Chondrocyte (in vitro differentiated cells): ENCODE measurements at regions not wholly inside any gene's neighbourhood (a gene's known extent, or its start where the extent isn't known, plus 50 kb on each side); places are given as distances from the start of the nearest gene placed in this dataset.
A peak's percentile ranks its signal among the peaks of the same experiment; 100 is the strongest.
"Not testable (repeated sequence)": the region's sequence is repeated elsewhere in the genome, so short reads cannot be mapped to it uniquely, and the experiment has no call there.

ENCODE experiments used
- DNase-seq: peaks from one replicate; pipeline ENCODE4 v3.0.0; 2021; ENCODE audit warnings: mixed read lengths, low spot score
- H3K27ac Mint-ChIP-seq: one replicate; pipeline ENCODE4 v1.8.0; 2021; ENCODE audit warnings: mild to moderate bottlenecking, moderate library complexity, mixed read lengths; ENCODE audit not compliant: unreplicated experiment
- H3K27me3 Mint-ChIP-seq: 2 replicates; pipeline ENCODE4 v1.8.0; 2021; ENCODE audit warnings: low read depth, mixed read lengths
- H3K36me3 Mint-ChIP-seq: 2 replicates; pipeline ENCODE4 v1.8.0; 2021; ENCODE audit warnings: low read depth, mixed read lengths
- H3K4me1 Mint-ChIP-seq: 2 replicates; pipeline ENCODE4 v1.8.0; 2021; ENCODE audit warnings: low read depth, mild to moderate bottlenecking, mixed read lengths
- H3K4me3 Mint-ChIP-seq: one replicate; pipeline ENCODE4 v1.8.0; 2021; ENCODE audit warnings: mild to moderate bottlenecking, moderate library complexity, mixed read lengths; ENCODE audit not compliant: unreplicated experiment
- H3K9me3 Mint-ChIP-seq: 2 replicates; pipeline ENCODE4 v1.8.0; 2021; ENCODE audit warnings: low read depth, mixed read lengths
- CTCF ChIP-seq: fragments of 200-600 bp; sonication (generic); IDR thresholded peaks from 2 replicates; pipeline ENCODE4 v1.5.0; 2021; ENCODE audit warnings: antibody characterized with exemption, mild to moderate bottlenecking, moderate library complexity

DNA sequence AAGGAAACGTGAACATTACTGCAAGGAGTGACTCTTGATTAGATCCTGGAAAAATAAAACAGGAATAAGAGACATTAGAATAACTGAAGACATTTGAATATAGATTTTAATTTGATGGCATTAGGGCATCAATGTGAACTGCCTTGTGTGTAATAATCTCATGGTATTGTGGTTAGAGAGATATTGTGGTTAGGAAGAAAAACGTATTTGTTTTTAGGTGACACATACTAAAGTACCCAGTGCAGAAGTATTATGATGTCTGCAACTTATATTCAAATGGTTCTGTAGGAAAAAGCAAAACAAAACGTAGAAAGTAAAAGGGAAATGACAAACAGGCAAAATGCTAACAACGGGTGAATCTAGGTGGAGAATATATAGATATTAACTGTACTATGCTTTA lies 65.9 kb upstream of the OGFRL1 start:
- DNase-seq, result no peak
- Mint-ChIP-seq H3K27me3 (no peaks in the 10 kb centered on the region), H3K36me3 (no peaks in the 10 kb centered on the region), H3K4me3 (no peak overlapping the region), H3K27ac (no peak overlapping the region), H3K9me3 (no peaks in the 10 kb centered on the region), H3K4me1 (no peaks in the 10 kb centered on the region)
- no peak for TF ChIP-seq CTCF

- Mint-ChIP-seq H3K36me3 (no peaks in the 10 kb centered on the region), H3K9me3 (no peaks in the 10 kb centered on the region), H3K27me3 (no peaks in the 10 kb centered on the region), H3K4me3 (no peak overlapping the region), H3K27ac (no peak overlapping the region), H3K4me1 (peaks cover 4% of the 10 kb centered on the region)
- DNase-seq, result no peak
- TF ChIP-seq CTCF, result no peak
These were observed 64.6 kb upstream of the OGFRL1 start for GRCh38 chr6:71224011-71224410.

GRCh38 chr6:71226151-71226550 lies 62.5 kb upstream of the OGFRL1 start:
- no peaks in the 10 kb centered on the region for H3K9me3 Mint-ChIP-seq
- H3K4me1 Mint-ChIP-seq, result peaks cover 4% of the 10 kb centered on the region
- H3K4me3 Mint-ChIP-seq, result no peak overlapping the region
- H3K27ac Mint-ChIP-seq, result no peak overlapping the region
- H3K36me3 Mint-ChIP-seq, result no peaks in the 10 kb centered on the region
- DNase-seq, result no peak
- no peaks in the 10 kb centered on the region for H3K27me3 Mint-ChIP-seq
- no peak for TF ChIP-seq CTCF

DNA sequence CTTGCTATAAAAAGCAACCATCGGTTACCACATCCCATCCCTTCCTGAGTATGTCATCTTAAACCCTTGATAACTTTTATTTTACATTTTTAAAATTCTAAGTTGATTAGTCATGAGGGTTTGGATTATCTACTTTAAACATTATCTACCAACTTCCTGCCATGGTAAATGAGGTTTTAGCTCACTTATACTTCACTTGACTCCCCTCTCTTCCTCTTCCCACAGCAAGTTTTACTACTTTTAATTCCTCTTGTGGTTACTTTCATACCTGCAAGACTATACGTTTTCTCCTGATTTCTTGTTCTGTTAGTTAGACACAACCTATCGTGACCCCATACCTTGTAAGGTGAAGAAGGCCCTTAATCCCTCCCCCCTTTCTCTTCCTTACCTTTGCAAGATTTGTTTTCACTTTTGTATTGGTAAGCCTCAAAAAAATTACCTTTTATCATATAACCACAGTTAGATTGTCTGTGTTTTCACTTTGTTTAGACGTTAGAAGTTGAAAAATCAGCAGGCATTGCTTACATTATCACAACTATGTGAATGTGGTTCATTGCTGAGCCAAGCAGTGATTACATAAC lies 60.1 kb upstream of the OGFRL1 start:
- TF ChIP-seq CTCF, result no peak
- Mint-ChIP-seq H3K27me3 (no peaks in the 10 kb centered on the region), H3K27ac (peak overlapping the region; percentile 6), H3K4me1 (peaks cover 6% of the 10 kb centered on the region), H3K4me3 (no peak overlapping the region), H3K9me3 (no peaks in the 10 kb centered on the region), H3K36me3 (no peaks in the 10 kb centered on the region)
- no peak for DNase-seq

GRCh38 chr6:71229477-71229876 lies 59.1 kb upstream of the OGFRL1 start:
- H3K9me3 Mint-ChIP-seq, result no peaks in the 10 kb centered on the region
- H3K4me3 Mint-ChIP-seq, result no peak overlapping the region
- H3K27me3 Mint-ChIP-seq, result no peaks in the 10 kb centered on the region
- H3K4me1 Mint-ChIP-seq, result peaks cover 6% of the 10 kb centered on the region
- TF ChIP-seq CTCF, result no peak
- DNase-seq, result no peak
- no peak overlapping the region for H3K27ac Mint-ChIP-seq
- no peaks in the 10 kb centered on the region for H3K36me3 Mint-ChIP-seq

GRCh38 chr6:71232890-71233289 lies 55.7 kb upstream of the OGFRL1 start:
- not testable (repeated sequence) for H3K4me1 Mint-ChIP-seq, H3K27me3 Mint-ChIP-seq, H3K9me3 Mint-ChIP-seq, DNase-seq, H3K36me3 Mint-ChIP-seq, H3K27ac Mint-ChIP-seq, H3K4me3 Mint-ChIP-seq
